ENCODE measurements at regions not wholly inside any gene's neighbourhood (a gene's known extent, or its start where the extent isn't known, plus 50 kb on each side); places are given as distances from the start of the nearest gene placed in this dataset.

DNA sequence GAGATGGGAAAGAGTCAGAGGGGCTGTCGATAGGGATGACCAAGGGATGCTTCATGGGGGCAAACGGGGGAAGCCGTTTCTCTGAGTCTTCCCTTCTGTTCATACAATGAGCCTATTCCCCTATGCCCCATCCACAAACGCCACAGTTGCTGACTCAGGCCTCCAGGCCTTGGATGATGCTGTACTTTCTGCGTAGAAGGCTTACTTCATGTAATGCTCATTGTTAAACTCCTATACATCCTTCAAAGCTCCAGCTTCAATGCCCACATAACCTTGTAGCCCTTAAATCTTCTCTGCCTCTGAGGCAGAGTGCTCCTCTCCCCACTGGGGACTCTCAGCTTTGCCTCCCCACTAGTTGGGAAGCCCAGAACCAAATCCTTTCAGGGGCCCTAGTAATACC is 120.3 kb downstream of the PTPRS start:
- Histone ChIP-seq H3K4me2 (ENCODE audit: low read length) (no peak overlapping the region), H3K9me3 (ENCODE audit: low read length) (no peaks in the 10 kb centered on the region), H3K9me2 (ENCODE audit: insufficient read depth, low read length) (no peaks in the 10 kb centered on the region), H3K79me2 (replicated peaks; ENCODE audit: insufficient read depth, low read length) (no peaks in the 10 kb centered on the region), H3F3A (ENCODE audit: insufficient read depth, low read length, poor library complexity, severe bottlenecking) (no peaks in the 10 kb centered on the region), H3K27ac (ENCODE audit: low read length) (no peak overlapping the region), H3K27me3 (ENCODE audit: insufficient read depth, low read depth, low read length) (no peaks in the 10 kb centered on the region), H3K4me3 (ENCODE audit: low read length) (no peak overlapping the region), H4K20me1 (ENCODE audit: insufficient read depth) (no peaks in the 10 kb centered on the region), H2AFZ (ENCODE audit: low read depth, low read length) (no peak overlapping the region), H3K9ac (ENCODE audit: low read length) (no peak overlapping the region), H3K36me3 (ENCODE audit: insufficient read depth, low read length) (peaks cover 45% of the 10 kb centered on the region)
- TF ChIP-seq TAF1 (IDR thresholded peaks at IDR 0.05; ENCODE audit: low read depth) (no peak), MXI1 (conservative IDR thresholded peaks at IDR 0.05; ENCODE audit: poor library complexity, severe bottlenecking) (no peak), SMC3 (conservative IDR thresholded peaks at IDR 0.05; ENCODE audit: poor library complexity) (no peak), RAD21 (conservative IDR thresholded peaks at IDR 0.05) (no peak), POLR2AphosphoS5 (IDR thresholded peaks at IDR 0.05) (no peak), EZH2 (IDR thresholded peaks at IDR 0.05; ENCODE audit: borderline replicate concordance, insufficient read depth, low read length, poor library complexity, severe bottlenecking) (no peak), EP300 (conservative IDR thresholded peaks at IDR 0.05; ENCODE audit: poor library complexity, severe bottlenecking) (no peak)
- TF ChIP-seq, protein P1, sequence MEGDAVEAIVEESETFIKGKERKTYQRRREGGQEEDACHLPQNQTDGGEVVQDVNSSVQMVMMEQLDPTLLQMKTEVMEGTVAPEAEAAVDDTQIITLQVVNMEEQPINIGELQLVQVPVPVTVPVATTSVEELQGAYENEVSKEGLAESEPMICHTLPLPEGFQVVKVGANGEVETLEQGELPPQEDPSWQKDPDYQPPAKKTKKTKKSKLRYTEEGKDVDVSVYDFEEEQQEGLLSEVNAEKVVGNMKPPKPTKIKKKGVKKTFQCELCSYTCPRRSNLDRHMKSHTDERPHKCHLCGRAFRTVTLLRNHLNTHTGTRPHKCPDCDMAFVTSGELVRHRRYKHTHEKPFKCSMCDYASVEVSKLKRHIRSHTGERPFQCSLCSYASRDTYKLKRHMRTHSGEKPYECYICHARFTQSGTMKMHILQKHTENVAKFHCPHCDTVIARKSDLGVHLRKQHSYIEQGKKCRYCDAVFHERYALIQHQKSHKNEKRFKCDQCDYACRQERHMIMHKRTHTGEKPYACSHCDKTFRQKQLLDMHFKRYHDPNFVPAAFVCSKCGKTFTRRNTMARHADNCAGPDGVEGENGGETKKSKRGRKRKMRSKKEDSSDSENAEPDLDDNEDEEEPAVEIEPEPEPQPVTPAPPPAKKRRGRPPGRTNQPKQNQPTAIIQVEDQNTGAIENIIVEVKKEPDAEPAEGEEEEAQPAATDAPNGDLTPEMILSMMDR (IDR thresholded peaks at IDR 0.05; ENCODE audit: poor library complexity, severe bottlenecking), result no peak
- TF ChIP-seq, protein P2, sequence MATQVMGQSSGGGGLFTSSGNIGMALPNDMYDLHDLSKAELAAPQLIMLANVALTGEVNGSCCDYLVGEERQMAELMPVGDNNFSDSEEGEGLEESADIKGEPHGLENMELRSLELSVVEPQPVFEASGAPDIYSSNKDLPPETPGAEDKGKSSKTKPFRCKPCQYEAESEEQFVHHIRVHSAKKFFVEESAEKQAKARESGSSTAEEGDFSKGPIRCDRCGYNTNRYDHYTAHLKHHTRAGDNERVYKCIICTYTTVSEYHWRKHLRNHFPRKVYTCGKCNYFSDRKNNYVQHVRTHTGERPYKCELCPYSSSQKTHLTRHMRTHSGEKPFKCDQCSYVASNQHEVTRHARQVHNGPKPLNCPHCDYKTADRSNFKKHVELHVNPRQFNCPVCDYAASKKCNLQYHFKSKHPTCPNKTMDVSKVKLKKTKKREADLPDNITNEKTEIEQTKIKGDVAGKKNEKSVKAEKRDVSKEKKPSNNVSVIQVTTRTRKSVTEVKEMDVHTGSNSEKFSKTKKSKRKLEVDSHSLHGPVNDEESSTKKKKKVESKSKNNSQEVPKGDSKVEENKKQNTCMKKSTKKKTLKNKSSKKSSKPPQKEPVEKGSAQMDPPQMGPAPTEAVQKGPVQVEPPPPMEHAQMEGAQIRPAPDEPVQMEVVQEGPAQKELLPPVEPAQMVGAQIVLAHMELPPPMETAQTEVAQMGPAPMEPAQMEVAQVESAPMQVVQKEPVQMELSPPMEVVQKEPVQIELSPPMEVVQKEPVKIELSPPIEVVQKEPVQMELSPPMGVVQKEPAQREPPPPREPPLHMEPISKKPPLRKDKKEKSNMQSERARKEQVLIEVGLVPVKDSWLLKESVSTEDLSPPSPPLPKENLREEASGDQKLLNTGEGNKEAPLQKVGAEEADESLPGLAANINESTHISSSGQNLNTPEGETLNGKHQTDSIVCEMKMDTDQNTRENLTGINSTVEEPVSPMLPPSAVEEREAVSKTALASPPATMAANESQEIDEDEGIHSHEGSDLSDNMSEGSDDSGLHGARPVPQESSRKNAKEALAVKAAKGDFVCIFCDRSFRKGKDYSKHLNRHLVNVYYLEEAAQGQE (IDR thresholded peaks at IDR 0.05; ENCODE audit: borderline replicate concordance), result no peak

DNA sequence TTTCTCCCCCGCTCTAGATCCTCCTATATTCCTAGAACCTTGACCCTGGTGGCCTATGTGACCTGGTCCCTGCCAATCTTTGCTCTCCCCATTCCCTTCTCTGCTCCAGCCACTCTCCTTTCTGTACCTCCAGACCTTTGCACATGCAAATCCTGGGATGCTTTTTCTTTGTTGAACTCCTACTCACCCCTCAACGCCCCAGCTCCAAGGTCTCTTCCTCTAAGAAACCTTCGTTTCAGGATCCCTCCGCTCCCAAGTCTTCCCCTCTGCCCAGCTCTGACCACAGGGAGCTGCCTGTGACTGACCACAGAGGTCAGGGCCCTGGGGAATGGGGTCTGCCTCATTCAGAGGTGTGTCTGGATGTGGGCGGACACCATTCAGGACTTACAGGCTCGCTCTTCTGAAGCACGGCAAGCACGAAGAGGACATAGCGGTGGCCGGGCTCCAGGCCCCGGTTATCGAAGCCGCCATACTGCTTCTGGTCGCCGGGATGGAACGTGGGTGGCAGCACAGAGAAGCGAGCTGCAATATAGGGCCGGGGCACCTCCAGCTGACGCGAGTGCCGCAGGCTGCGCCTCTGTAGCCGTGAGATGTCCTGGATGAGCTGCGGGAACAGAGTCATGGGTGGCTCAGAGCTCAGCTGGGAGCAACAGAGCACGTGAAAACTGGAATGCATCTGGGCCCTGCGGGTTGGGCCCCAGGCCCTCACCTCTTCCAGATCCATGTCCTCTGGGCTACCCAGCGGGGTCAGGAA is 120.9 kb downstream of the PTPRS start:
- H3K9me2 ChIP-seq (ENCODE audit: insufficient read depth, low read length), result no peaks in the 10 kb centered on the region
- H3F3A ChIP-seq (ENCODE audit: insufficient read depth, low read length, poor library complexity, severe bottlenecking), result no peaks in the 10 kb centered on the region
- H3K4me3 ChIP-seq (ENCODE audit: low read length), result no peak overlapping the region
- H3K9ac ChIP-seq (ENCODE audit: low read length), result no peak overlapping the region
- no peak overlapping the region for H3K27ac ChIP-seq (ENCODE audit: low read length)
- H3K27me3 ChIP-seq (ENCODE audit: insufficient read depth, low read depth, low read length), result no peaks in the 10 kb centered on the region
- no peak for TF ChIP-seq POLR2AphosphoS5 (IDR thresholded peaks at IDR 0.05)
- no peak for TF ChIP-seq SMC3 (conservative IDR thresholded peaks at IDR 0.05; ENCODE audit: poor library complexity)
- TF ChIP-seq TAF1 (IDR thresholded peaks at IDR 0.05; ENCODE audit: low read depth), result no peak
- TF ChIP-seq, protein P1 (IDR thresholded peaks at IDR 0.05; ENCODE audit: poor library complexity, severe bottlenecking), result no peak
- TF ChIP-seq EP300 (conservative IDR thresholded peaks at IDR 0.05; ENCODE audit: poor library complexity, severe bottlenecking), result no peak
- no peak for TF ChIP-seq MXI1 (conservative IDR thresholded peaks at IDR 0.05; ENCODE audit: poor library complexity, severe bottlenecking)
- TF ChIP-seq EZH2 (IDR thresholded peaks at IDR 0.05; ENCODE audit: borderline replicate concordance, insufficient read depth, low read length, poor library complexity, severe bottlenecking), result no peak
- TF ChIP-seq, protein P2 (IDR thresholded peaks at IDR 0.05; ENCODE audit: borderline replicate concordance), result no peak
- TF ChIP-seq RAD21 (conservative IDR thresholded peaks at IDR 0.05), result no peak
- no peak overlapping the region for H3K4me2 ChIP-seq (ENCODE audit: low read length)
- no peaks in the 10 kb centered on the region for H3K9me3 ChIP-seq (ENCODE audit: low read length)
- no peak overlapping the region for H2AFZ ChIP-seq (ENCODE audit: low read depth, low read length)
- H3K79me2 ChIP-seq (replicated peaks; ENCODE audit: insufficient read depth, low read length), result no peaks in the 10 kb centered on the region
- no peaks in the 10 kb centered on the region for H4K20me1 ChIP-seq (ENCODE audit: insufficient read depth)
- H3K36me3 ChIP-seq (ENCODE audit: insufficient read depth, low read length), result peaks cover 49% of the 10 kb centered on the region
